ENCODE measurements at regions not wholly inside any gene's neighbourhood (a gene's known extent, or its start where the extent isn't known, plus 50 kb on each side); places are given as distances from the start of the nearest gene placed in this dataset.

- TF ChIP-seq MAX (IDR thresholded peaks at IDR 0.05) (no peak), EZH2 (IDR thresholded peaks at IDR 0.05) (no peak), POLR2A (IDR thresholded peaks at IDR 0.05; ENCODE audit: borderline replicate concordance, extremely low read depth, insufficient read depth, insufficient read length) (no peak), CTCF (IDR thresholded peaks at IDR 0.05 in 2 of 3, conservative IDR thresholded peaks at IDR 0.05 in 1 of 3; ENCODE audit: borderline replicate concordance in 1 of 3, insufficient read depth in 1 of 3, low read depth in 2 of 3, low read length in 2 of 3) (no peak), JUND (IDR thresholded peaks at IDR 0.05) (no peak), REST (IDR thresholded peaks at IDR 0.05; ENCODE audit: low read depth) (no peak), TCF7L2 (IDR thresholded peaks at IDR 0.05; ENCODE audit: borderline replicate concordance, extremely low read depth, insufficient read depth, insufficient read length) (no peak)
Measured at GRCh38 chr4:118410138-118410537, 57.3 kb upstream of the PRSS12 start.
